Stimulated activated CD4-positive, alpha-beta T cell treated with anti-CD3 and anti-CD28 coated beads, Interleukin-4, amount 100 ng/mL, for 48 hours (primary cell): ENCODE measurements at regions not wholly inside any gene's neighbourhood (a gene's known extent, or its start where the extent isn't known, plus 50 kb on each side); places are given as distances from the start of the nearest gene placed in this dataset.

ENCODE experiments used
- DNase-seq, 2 donors: peaks; one replicate each; pipeline ENCODE4 v3.0.0-alpha.2; 2020; ENCODE audit warnings: low read depth in 2 of 2

- no peak for DNase-seq
Observed at GRCh38 chr13:109369353-109370052, 416.9 kb downstream of the IRS2 start.

- DNase-seq = no peak
Observed at GRCh38 chr13:109368230-109368629, 418.2 kb downstream of the IRS2 start.

GRCh38 chr13:109366525-109366924, 419.9 kb downstream of the IRS2 start:
- no peak for DNase-seq

DNA sequence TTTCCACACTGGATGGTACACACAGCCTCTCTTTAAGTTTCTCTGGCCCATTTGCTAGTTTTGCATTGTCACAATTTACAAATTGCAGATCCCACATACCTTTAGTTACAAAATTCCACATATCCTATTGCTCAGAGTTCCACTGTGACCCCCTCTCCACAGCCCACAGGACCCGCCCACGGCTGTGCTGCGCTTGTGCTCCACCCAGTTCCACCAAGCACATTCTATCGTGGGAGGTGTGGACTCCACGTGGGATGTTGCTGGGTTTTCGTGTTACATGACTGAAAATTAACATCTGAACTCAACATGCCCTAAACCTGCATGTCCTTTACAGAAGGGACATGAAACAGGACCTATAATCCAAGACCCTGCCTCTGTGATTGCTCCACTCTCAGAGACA, 423.0 kb downstream of the IRS2 start:
- DNase-seq = no peak

DNA sequence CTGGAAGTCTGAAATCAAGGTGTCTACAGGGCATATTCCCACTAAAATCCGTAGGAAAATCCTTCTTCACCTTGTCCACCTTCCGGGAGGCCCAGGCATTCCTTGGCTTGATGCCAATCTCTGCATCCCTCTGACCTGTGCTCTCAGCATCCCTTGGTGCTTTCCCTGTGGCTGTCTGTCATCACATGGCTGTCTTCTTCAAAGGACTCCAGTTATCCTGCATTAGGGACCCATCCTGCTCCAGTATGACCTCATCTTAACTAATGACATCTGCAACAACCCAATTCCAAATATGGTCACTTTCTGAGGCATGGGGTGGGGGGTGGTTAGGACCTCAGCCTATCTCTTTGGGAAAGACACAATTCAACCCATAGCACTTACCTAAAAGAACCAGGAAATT, 423.8 kb downstream of the IRS2 start:
- DNase-seq = no peak

DNA sequence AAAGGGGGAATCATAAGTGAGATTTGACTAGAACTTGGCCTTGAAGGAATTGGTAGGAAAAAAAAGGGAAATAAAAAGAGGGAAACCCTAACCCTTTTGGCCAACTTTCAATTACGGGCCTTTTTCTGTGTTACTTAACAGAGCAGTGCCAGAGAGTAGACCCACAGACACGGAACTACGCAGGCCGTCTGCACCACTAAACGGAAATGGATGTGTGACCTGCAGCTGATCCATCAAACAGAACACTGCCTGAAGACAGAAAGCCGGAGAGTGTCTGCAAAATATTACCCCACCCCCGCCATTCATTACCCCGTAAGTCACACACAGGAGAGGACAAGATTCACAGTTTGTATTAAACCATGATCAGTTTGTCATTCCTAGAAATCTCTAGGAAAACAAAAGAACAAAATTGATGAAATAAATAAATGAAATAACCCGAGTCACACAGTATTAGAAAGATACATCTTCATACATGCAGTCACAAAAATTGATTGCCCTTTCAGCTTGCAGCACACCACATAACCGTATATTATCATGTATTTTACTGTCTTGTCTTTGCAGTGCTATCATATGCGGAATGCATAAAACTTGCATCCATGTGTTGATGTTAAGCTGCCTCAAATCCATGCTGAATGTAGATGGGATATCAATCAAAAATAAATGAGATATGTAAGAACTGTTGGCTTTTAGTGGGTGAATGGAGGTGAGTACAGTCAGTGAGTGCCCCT, 424.7 kb downstream of the IRS2 start:
- no peak for DNase-seq

DNA sequence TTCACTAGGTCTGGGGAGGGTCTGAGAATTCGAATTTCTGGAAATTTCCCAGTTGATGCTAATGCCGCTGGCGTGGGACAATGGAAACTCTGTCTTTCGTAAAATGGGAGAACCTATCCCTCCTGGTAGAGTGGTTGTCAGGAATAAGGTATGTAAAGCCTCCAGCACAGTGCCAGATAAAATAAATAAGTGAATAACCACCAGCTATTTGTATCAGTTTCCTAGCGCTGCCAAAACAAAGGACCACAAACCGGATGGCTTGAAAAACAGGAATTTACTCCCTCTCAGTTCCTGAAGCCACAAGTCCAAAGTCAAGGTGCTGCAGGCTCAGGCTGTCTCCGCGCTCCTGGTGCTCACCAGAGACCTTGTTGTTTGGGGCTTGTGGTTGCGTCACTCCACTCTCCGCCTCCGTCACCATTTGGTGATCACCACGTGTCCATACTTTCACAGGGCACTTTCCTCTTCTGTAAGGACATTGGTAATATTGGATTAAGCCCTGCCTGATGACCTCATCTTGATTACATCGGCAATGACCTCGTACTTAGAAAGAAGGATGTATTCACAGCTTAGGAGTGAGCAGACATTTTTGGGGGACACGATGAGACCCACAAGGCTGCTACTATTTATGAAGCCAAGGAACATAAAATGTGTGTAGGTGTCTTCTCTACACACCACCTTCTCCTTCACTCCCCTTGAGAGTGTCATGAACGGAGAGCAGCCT, 428.5 kb downstream of the IRS2 start:
- DNase-seq = no peak

DNA sequence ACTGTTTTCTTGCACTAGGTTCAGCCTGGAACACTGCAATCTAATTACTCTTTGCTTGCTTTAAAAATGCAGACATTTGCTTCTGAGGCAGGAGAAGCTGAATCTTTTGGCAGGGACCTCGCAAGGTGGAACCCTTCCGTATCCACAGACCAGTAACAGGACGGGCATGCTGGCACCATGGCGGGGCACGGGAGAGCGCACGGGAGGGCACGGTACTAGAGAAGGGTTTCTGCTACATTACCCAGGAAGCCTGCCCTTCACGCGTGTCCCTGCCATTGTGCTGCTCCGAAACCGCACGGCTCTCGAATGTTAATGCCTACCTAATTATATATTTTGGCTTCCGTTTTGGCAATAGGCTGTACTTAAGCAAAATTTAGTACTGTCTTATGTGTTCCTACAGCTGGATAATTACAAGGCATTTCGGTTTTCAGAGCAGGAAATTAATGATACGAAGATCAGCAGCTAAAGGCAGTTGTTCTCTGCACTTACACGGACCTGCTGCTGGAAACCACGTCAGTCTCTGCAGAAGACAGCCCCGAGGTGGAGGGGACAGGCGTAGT, 430.4 kb downstream of the IRS2 start:
- DNase-seq = no peak

GRCh38 chr13:109355166-109355565, 431.2 kb downstream of the IRS2 start:
- no peak for DNase-seq

DNA sequence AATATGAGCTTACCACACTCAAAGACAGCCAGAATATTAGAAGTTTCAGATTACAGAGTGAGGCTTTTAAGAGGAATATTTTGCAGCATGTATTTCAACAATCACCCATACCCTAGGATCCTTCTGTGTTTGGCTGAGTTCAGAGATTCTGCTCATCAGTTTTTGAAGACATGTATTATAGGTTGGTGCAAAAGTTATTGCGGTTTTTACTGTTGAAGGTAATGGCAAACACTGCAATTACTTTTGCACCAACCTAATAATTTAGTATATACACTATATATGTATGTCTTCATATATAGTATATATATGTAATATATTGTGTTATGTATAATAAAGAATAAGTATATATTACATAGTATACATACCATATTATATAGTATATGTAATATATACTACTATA, 435.1 kb downstream of the IRS2 start:
- no peak for DNase-seq

- no peak for DNase-seq
Observed at GRCh38 chr13:109348519-109349258, 437.7 kb downstream of the IRS2 start.

DNA sequence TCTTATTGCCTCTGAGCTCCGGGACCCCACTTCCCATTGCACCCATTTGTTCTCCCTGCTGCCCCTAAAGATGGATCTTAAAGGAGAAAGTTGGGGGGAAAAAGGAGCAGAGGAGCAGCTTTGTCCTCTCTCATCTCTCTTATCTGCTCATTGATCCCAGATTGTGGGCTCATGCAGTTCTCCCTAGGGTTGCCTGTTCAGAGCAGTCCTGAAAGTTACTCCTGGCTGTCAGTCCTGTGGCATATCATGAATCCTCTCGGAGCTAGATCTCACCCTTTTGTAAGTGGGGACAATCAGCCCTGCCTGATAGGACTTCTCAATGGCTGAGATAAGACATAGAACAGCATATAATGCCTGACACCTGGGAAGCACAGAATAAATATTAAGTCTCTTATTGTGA, 440.3 kb downstream of the IRS2 start:
- no peak for DNase-seq

GRCh38 chr13:109345433-109345941, 440.9 kb downstream of the IRS2 start:
- DNase-seq = no peak

GRCh38 chr13:109344552-109345157, 441.7 kb downstream of the IRS2 start:
- DNase-seq = no peak

DNA sequence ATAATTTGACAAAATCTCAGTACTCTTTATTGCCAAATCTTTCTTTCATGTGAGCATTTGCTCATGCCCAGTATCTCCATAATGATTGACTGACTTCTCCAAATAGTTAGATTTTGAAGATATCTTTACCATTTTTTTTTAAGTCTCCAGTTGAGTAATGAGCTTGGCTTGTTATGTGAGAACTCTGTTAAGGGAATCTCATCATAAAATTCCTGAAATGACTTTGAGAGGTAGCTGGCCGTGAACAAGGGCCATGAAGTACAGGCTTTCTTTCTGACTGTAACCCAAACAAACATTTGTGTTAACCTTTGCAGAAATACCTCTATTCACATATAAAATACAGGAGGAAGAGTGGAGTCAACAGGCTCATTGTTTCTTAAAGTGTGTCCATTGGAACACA, 449.7 kb downstream of the IRS2 start:
- DNase-seq = no peak

DNA sequence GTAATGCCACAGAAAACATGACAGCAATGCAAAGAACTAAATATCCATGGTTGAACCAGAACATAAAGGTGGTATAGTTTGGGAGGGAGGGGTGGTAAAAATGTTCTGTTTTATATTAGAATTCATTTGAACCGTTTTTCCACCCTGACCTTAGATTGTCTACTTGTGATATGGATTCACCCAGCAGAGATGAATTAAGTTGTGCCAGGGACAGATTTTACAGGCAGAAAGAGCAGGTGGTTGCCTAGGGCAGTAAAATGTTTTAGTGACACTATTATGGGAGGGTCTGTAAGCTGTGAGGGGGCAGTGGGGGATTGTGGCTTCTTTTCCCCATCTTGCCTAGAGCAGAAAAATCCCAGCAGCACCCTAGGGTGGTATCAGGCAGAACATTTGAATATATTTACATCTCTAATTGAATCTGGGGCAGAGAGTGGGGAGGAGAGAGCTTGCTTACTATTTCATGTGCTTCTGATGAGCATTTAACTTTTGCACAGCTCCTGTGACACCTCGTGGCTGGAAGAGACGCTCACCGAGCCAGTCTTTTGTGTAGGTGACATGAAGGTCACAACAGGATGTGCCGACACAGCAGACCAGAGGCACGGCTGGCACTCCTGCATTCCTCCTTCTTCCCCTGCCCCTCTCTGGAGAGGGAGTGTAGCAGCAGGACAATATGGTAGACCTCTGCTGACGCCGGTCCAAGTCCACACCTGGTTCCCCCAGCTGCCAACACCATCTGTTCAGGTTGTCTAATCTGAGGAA, 452.3 kb downstream of the IRS2 start:
- no peak for DNase-seq

- DNase-seq = no peak
Observed at GRCh38 chr13:109332506-109333499, 453.6 kb downstream of the IRS2 start.

DNA sequence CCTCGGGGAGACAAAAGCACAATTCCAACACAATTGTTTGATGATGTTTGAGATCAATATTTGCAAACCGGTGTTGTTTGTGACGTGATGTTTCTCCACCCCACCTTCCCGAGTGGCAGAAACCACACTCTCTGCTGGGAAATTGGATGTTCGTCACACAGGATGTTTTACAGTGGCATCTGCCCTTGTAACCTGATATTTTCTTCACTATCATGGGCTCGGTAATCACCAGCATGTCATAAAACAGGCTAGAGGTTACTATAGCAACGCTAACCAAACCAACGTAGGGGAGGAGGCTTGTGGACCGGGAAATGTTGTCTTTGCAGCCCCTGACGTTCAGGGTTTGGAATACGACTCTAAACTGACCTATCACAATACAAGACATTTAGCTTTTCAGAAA, 454.5 kb downstream of the IRS2 start:
- no peak for DNase-seq

- DNase-seq = no peak
Observed at GRCh38 chr13:109331011-109331433, 455.4 kb downstream of the IRS2 start.
